ENCODE measurements at regions not wholly inside any gene's neighbourhood (a gene's known extent, or its start where the extent isn't known, plus 50 kb on each side); places are given as distances from the start of the nearest gene placed in this dataset.
"Not testable (repeated sequence)": the region's sequence is repeated elsewhere in the genome, so short reads cannot be mapped to it uniquely, and the experiment has no call there.

- not testable (repeated sequence) for TF ChIP-seq POLR2A, POLR2AphosphoS5, EP300 (IDR thresholded peaks at IDR 0.05)
Observed at GRCh38 chr2:89895629-89896028, 1204.2 kb downstream of the RPIA start.

Data from stomach (tissue), 4 donors.